GM18519 (cell line): ENCODE measurements at regions not wholly inside any gene's neighbourhood (a gene's known extent, or its start where the extent isn't known, plus 50 kb on each side); places are given as distances from the start of the nearest gene placed in this dataset.

Experiments used
- ATAC-seq: cut with Tn5 transposase; IDR thresholded peaks from one replicate; pipeline ENCODE4 v1.9.1; 2021; ENCODE audit warnings: mild to moderate bottlenecking, moderate library complexity; ENCODE audit not compliant: unreplicated experiment, low FRiP score

GRCh38 chr3:90007778-90008499 is 900.5 kb downstream of the EPHA3 start:
- no peak for ATAC-seq

GRCh38 chr3:90010341-90010740 is 902.9 kb downstream of the EPHA3 start:
- no peak for ATAC-seq

GRCh38 chr3:90011131-90011530 is 903.7 kb downstream of the EPHA3 start:
- no peak for ATAC-seq

GRCh38 chr3:90011596-90011995 is 904.2 kb downstream of the EPHA3 start:
- ATAC-seq: no peak

- ATAC-seq: no peak
Measured at GRCh38 chr3:90011996-90012395, 904.6 kb downstream of the EPHA3 start.

- ATAC-seq: no peak
Measured at GRCh38 chr3:90015688-90016356, 908.4 kb downstream of the EPHA3 start.

GRCh38 chr3:90016555-90016954 is 909.1 kb downstream of the EPHA3 start:
- ATAC-seq: no peak

- ATAC-seq: no peak
Measured at GRCh38 chr3:90018779-90019178, 911.4 kb downstream of the EPHA3 start.

GRCh38 chr3:90025019-90025418 is 917.6 kb downstream of the EPHA3 start:
- no peak for ATAC-seq

- no peak for ATAC-seq
Measured at GRCh38 chr3:90026406-90026805, 919.0 kb downstream of the EPHA3 start.

- ATAC-seq: no peak
Measured at GRCh38 chr3:90031121-90031520, 923.7 kb downstream of the EPHA3 start.

- ATAC-seq: no peak
Measured at GRCh38 chr3:90032980-90033641, 925.7 kb downstream of the EPHA3 start.

GRCh38 chr3:90034038-90034437 is 926.6 kb downstream of the EPHA3 start:
- ATAC-seq: no peak

GRCh38 chr3:90035643-90036042 is 928.2 kb downstream of the EPHA3 start:
- ATAC-seq: no peak

- ATAC-seq: no peak
Measured at GRCh38 chr3:90036939-90037469, 929.6 kb downstream of the EPHA3 start.

GRCh38 chr3:90039994-90040393 is 932.6 kb downstream of the EPHA3 start:
- no peak for ATAC-seq

GRCh38 chr3:90040554-90040953 is 933.1 kb downstream of the EPHA3 start:
- ATAC-seq: no peak

- no peak for ATAC-seq
Measured at GRCh38 chr3:90041995-90042394, 934.6 kb downstream of the EPHA3 start.

- no peak for ATAC-seq
Measured at GRCh38 chr3:90043287-90043686, 935.9 kb downstream of the EPHA3 start.

GRCh38 chr3:90044084-90044816 is 936.8 kb downstream of the EPHA3 start:
- no peak for ATAC-seq
